ENCODE measurements at regions not wholly inside any gene's neighbourhood (a gene's known extent, or its start where the extent isn't known, plus 50 kb on each side); places are given as distances from the start of the nearest gene placed in this dataset.

DNA sequence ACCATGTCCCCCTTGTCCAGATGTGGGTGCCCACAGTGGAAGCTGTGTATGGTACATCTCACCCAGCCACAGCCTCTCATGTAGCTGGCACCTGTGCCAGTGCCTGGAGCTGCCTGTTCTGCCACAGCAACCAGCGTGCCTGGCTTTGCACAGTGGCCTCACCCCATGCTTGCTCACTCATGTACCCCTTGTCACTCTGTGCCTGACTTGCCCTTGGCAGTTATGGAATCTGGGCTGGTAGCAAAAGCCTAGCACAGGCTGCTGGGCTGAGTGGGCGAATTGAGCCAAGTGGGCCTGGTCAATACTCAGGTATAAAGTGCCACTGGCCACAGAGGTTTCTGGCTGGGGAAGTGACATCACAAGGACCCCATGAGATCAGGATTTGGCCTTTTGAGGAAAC, 264.2 kb downstream of the INSC start:
- TF ChIP-seq, protein P1, sequence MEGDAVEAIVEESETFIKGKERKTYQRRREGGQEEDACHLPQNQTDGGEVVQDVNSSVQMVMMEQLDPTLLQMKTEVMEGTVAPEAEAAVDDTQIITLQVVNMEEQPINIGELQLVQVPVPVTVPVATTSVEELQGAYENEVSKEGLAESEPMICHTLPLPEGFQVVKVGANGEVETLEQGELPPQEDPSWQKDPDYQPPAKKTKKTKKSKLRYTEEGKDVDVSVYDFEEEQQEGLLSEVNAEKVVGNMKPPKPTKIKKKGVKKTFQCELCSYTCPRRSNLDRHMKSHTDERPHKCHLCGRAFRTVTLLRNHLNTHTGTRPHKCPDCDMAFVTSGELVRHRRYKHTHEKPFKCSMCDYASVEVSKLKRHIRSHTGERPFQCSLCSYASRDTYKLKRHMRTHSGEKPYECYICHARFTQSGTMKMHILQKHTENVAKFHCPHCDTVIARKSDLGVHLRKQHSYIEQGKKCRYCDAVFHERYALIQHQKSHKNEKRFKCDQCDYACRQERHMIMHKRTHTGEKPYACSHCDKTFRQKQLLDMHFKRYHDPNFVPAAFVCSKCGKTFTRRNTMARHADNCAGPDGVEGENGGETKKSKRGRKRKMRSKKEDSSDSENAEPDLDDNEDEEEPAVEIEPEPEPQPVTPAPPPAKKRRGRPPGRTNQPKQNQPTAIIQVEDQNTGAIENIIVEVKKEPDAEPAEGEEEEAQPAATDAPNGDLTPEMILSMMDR (IDR thresholded peaks at IDR 0.05): no peak
- DNase-seq (ENCODE audit: low spot score in 2 of 2): no peak
- Histone ChIP-seq H3K4me1 (no peaks in the 10 kb centered on the region), H3K36me3 (no peaks in the 10 kb centered on the region), H3K9me3 (no peaks in the 10 kb centered on the region), H3K27me3 (no peaks in the 10 kb centered on the region), H3K4me3 (no peak overlapping the region), H3K27ac (no peak overlapping the region)
- intact Hi-C loops (cut with DNase I): no loop called here

DNA sequence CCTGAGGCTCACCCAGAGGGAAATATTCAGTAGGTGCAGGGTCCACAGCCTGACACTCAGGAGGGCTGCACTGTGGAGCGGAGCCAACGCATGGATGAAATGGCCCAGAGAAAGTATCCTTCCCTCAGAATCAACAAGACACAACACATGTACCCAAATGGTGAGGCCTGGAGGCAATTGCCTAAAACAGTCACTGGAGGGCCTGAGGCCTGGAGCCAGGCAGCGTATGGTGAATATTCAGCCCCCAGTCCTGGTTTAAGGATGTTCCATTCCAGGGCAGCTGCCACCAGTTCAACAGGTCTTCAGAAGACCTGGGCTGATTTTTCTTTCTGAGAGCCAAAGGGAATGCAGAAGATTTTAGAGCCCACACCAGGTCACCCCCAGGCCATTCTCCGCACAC, 264.8 kb downstream of the INSC start:
- intact Hi-C loops (cut with DNase I): no loop called here
- Histone ChIP-seq H3K4me3 (no peak overlapping the region), H3K9me3 (no peaks in the 10 kb centered on the region), H3K27ac (no peak overlapping the region), H3K36me3 (no peaks in the 10 kb centered on the region), H3K4me1 (no peaks in the 10 kb centered on the region), H3K27me3 (no peaks in the 10 kb centered on the region)
- no peak for DNase-seq (ENCODE audit: low spot score in 2 of 2)
- TF ChIP-seq, protein P1 (IDR thresholded peaks at IDR 0.05): no peak

DNA sequence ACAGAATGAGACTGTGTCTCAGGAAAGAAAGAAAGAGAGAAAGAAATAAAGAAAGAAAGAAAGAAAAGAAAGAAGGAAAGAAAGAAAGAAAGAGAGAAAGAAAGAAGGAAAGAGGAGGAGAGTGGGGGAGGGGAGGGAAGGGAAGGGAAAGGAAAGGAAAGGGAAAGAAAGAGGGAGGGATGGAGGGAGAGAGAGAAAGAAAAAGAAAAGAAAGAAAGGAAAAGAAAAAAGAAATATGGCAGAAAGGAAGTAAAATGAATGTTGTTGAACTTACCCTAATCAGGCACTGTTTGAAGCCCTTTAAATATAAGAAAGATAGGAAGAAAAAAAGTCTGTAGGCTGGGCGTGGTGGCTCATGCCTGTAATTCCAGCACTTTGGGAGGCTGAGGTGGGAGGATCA, 276.1 kb downstream of the INSC start:
- Histone ChIP-seq H3K36me3 (no peaks in the 10 kb centered on the region), H3K4me3 (no peak overlapping the region), H3K9me3 (no peaks in the 10 kb centered on the region), H3K4me1 (no peaks in the 10 kb centered on the region), H3K27me3 (no peaks in the 10 kb centered on the region), H3K27ac (no peak overlapping the region)
- TF ChIP-seq, protein P1 (IDR thresholded peaks at IDR 0.05): no peak
- DNase-seq (ENCODE audit: low spot score in 2 of 2): no peak
- intact Hi-C loops (cut with DNase I): no loop called here

DNA sequence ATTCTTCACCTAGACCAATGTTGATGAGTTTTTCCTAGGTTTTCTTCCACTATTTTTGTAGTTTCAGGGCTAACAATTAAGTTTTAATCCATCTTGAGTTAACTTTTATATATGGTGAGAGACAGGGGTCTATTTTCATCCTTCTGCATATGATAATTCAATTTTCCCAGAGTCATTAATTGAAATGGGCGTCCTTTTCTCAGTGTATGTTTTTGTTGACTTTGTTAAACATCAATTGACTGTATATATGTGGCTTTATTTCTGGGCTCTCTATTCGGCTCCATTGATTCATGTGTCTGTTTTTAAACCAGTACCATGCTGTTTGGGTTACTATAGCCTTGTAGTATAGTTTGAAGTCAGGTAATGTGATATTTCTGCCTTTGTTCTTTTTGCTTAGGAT, 282.1 kb downstream of the INSC start:
- H3K27ac ChIP-seq: no peak overlapping the region
- no peaks in the 10 kb centered on the region for H3K27me3 ChIP-seq
- H3K9me3 ChIP-seq: peaks cover 0 to 6% of the 10 kb centered on the region in 2 donors
- no peak overlapping the region for H3K4me3 ChIP-seq
- DNase-seq (ENCODE audit: low spot score in 2 of 2): no peak
- TF ChIP-seq, protein P1 (IDR thresholded peaks at IDR 0.05): no peak
- intact Hi-C loops (cut with DNase I): no loop called here
- H3K36me3 ChIP-seq: no peaks in the 10 kb centered on the region
- no peaks in the 10 kb centered on the region for H3K4me1 ChIP-seq

DNA sequence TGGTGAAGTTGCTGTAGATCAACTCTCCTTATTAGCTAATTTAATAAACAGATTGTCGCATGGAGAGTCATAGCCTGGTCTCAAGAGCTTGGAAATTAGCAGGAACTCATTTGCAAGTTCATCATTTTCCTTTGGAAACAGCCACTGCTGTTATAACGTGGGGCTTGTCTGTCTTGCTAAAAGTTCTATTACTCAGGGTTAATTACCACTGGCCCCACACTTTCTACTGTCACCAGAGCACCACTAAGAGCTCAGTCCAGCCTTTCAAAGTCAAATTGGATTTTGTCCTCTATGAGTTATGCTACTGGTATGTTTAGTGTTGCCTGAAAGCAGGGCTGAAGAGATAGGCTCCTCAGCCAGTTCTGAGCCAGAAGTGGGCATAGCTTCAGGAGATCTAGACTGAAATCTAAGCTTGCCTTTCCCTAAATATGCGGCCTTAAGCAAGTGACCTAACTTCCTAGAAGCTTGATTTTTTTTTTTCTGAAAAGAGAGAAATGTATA, 292.2 kb downstream of the INSC start:
- TF ChIP-seq, protein P1 (IDR thresholded peaks at IDR 0.05): no peak
- DNase-seq (ENCODE audit: low spot score in 2 of 2): no peak
- Histone ChIP-seq H3K4me1 (no peaks in the 10 kb centered on the region), H3K27ac (no peak overlapping the region), H3K9me3 (no peaks in the 10 kb centered on the region), H3K27me3 (no peaks in the 10 kb centered on the region), H3K36me3 (no peaks in the 10 kb centered on the region), H3K4me3 (no peak overlapping the region)
- intact Hi-C loops (cut with DNase I): no loop called here

DNA sequence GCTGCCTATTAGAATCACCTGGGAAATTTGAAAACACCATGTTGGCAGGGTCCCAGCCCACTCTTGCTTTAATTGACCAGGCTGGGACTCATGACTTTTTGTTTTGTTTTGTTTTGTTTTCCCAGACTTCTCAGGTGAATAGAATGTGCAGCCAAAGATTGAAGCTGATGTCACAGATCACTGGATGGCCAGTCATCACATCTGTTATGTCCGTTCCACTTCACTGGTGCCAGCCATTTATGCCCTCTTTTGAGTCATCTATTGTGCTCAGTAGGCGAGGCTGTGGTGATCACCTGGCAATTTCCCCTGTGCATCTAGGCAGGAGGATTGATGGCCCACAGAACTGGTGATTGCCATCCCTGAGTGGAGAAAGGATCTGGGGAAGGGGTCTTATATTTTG, 297.3 kb downstream of the INSC start:
- no peak overlapping the region for H3K27ac ChIP-seq
- H3K36me3 ChIP-seq: no peaks in the 10 kb centered on the region
- H3K4me3 ChIP-seq: no peak overlapping the region
- no peaks in the 10 kb centered on the region for H3K9me3 ChIP-seq
- DNase-seq (ENCODE audit: low spot score in 2 of 2): no peak
- intact Hi-C loops (cut with DNase I): no loop called here
- no peaks in the 10 kb centered on the region for H3K27me3 ChIP-seq
- no peaks in the 10 kb centered on the region for H3K4me1 ChIP-seq
- TF ChIP-seq, protein P1 (IDR thresholded peaks at IDR 0.05): no peak

All from ascending aorta (tissue), 2 donors.